Astrocyte (in vitro differentiated cells and primary cell): ENCODE measurements at regions not wholly inside any gene's neighbourhood (a gene's known extent, or its start where the extent isn't known, plus 50 kb on each side); places are given as distances from the start of the nearest gene placed in this dataset.

ENCODE experiments used
- DNase-seq: peaks from one replicate; pipeline ENCODE4 v3.0.0-alpha.2; 2010; ENCODE audit warnings: low read depth
- FAIRE-seq: peaks from 2 replicates; lab custom pipeline; 2011; peaks lifted over from hg19 to GRCh38; lab: Jason Lieb, UNC
- H2AFZ ChIP-seq: 2 replicates; pipeline ENCODE4 v1.6.0; 2012; ENCODE audit warnings: low read depth, low read length, inconsistent platforms
- H3K27ac ChIP-seq: 2 replicates; pipeline ENCODE4 v1.5.1; 2011; ENCODE audit warnings: low read depth, low read length, inconsistent platforms
- H3K27me3 ChIP-seq: 2 replicates; pipeline ENCODE4 v1.6.0; 2011; ENCODE audit warnings: low read length, inconsistent platforms; ENCODE audit not compliant: insufficient read depth
- H3K36me3 ChIP-seq: 2 replicates; pipeline ENCODE4 v1.5.1; 2011; ENCODE audit warnings: low read length, inconsistent platforms; ENCODE audit not compliant: insufficient read depth
- H3K4me1 ChIP-seq: 2 replicates; pipeline ENCODE4 v1.5.1; 2011; ENCODE audit warnings: low read length, inconsistent platforms; ENCODE audit not compliant: insufficient read depth
- H3K4me2 ChIP-seq: 2 replicates; pipeline ENCODE4 v1.6.0; 2012; ENCODE audit warnings: low read length, inconsistent platforms
- H3K4me3 ChIP-seq: 2 replicates; pipeline ENCODE4 v1.5.1; 2011; ENCODE audit warnings: low read depth, mild to moderate bottlenecking, low read length, inconsistent platforms; ENCODE audit not compliant: insufficient read depth
- H3K79me2 ChIP-seq: 2 replicates; pipeline ENCODE4 v1.6.0; 2012; ENCODE audit warnings: mild to moderate bottlenecking, low read length, inconsistent platforms; ENCODE audit not compliant: insufficient read depth
- H3K9ac ChIP-seq: 2 replicates; pipeline ENCODE4 v1.6.0; 2012; ENCODE audit warnings: mild to moderate bottlenecking, low read length, inconsistent platforms
- H3K9me3 ChIP-seq: 2 replicates; pipeline ENCODE4 v1.5.1; 2012; ENCODE audit warnings: low read depth, mild to moderate bottlenecking, low read length, inconsistent platforms; ENCODE audit not compliant: insufficient read depth
- H4K20me1 ChIP-seq: 2 replicates; pipeline ENCODE4 v1.6.0; 2012; ENCODE audit warnings: low read length, inconsistent platforms; ENCODE audit not compliant: insufficient read depth
- H3K27ac Mint-ChIP-seq: one replicate; pipeline ENCODE4 v1.8.0; 2021; ENCODE audit warnings: mild to moderate bottlenecking, mixed read lengths; ENCODE audit not compliant: unreplicated experiment
- H3K27me3 Mint-ChIP-seq: one replicate; pipeline ENCODE4 v1.8.0; 2021; ENCODE audit warnings: low read depth, mixed read lengths; ENCODE audit not compliant: unreplicated experiment
- H3K36me3 Mint-ChIP-seq: one replicate; pipeline ENCODE4 v1.8.0; 2021; ENCODE audit warnings: low read depth, mixed read lengths; ENCODE audit not compliant: unreplicated experiment
- H3K4me1 Mint-ChIP-seq: one replicate; pipeline ENCODE4 v1.8.0; 2021; ENCODE audit warnings: low read depth, mixed read lengths; ENCODE audit not compliant: unreplicated experiment
- H3K4me3 Mint-ChIP-seq: one replicate; pipeline ENCODE4 v1.8.0; 2021; ENCODE audit warnings: mild to moderate bottlenecking, moderate library complexity, mixed read lengths; ENCODE audit not compliant: unreplicated experiment
- H3K9me3 Mint-ChIP-seq: one replicate; pipeline ENCODE4 v1.8.0; 2021; ENCODE audit warnings: mild to moderate bottlenecking, mixed read lengths; ENCODE audit not compliant: unreplicated experiment
- CTCF ChIP-seq: IDR thresholded peaks from 2 replicates; pipeline ENCODE4 v1.5.1; 2011; ENCODE audit warnings: low read depth, mild to moderate bottlenecking, inconsistent platforms, low read length, moderate library complexity; ENCODE audit not compliant: insufficient read depth
- EZH2 ChIP-seq: IDR thresholded peaks from 2 replicates; pipeline ENCODE4 v1.6.1; 2012; ENCODE audit warnings: mild to moderate bottlenecking, low read length, inconsistent platforms; ENCODE audit not compliant: insufficient read depth

DNA sequence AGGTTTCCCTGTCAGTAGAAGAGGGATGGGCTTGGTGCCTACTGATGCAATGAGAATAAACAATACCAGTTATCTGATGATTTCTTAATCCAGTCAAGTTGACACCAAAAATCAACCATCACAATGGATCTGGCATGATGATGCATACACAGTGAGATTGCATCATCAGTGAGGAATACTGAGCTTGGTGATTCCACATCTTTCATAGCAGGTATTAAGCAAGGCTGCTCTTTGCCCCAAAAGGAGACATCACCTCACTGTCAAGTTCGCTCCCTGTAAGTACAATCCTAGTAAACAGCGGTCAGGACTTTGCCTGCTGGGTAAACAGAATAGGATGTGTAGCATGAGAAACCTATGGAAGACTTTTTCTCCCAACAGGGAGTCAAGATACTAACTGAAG, 282.7 kb upstream of the CDH2 start:
- Histone ChIP-seq H3K4me2 (no peak overlapping the region), H4K20me1 (no peaks in the 10 kb centered on the region), H3K27ac (no peak overlapping the region), H3K9ac (no peak overlapping the region), H2AFZ (no peak overlapping the region), H3K36me3 (no peaks in the 10 kb centered on the region), H3K4me3 (no peak overlapping the region), H3K9me3 (no peaks in the 10 kb centered on the region), H3K27me3 (no peaks in the 10 kb centered on the region), H3K79me2 (no peaks in the 10 kb centered on the region), H3K4me1 (no peaks in the 10 kb centered on the region)
- Mint-ChIP-seq H3K27me3 (no peaks in the 10 kb centered on the region), H3K9me3 (no peaks in the 10 kb centered on the region), H3K36me3 (no peaks in the 10 kb centered on the region), H3K4me1 (no peaks in the 10 kb centered on the region), H3K27ac (no peak overlapping the region), H3K4me3 (no peak overlapping the region)
- no peak for TF ChIP-seq EZH2
- TF ChIP-seq CTCF, result no peak
- FAIRE-seq, result peak; percentile 63
- DNase-seq, result no peak

- no peak for FAIRE-seq
- Mint-ChIP-seq H3K27ac (no peak overlapping the region), H3K27me3 (no peaks in the 10 kb centered on the region)
Observed at GRCh38 chr18:28458751-28459150, 281.8 kb upstream of the CDH2 start.

More at GRCh38 chr18:28458751-28459150, 281.8 kb upstream of the CDH2 start:
- H3K9me3 ChIP-seq, result no peaks in the 10 kb centered on the region
- no peaks in the 10 kb centered on the region for H4K20me1 ChIP-seq
- Mint-ChIP-seq H3K4me3 (no peak overlapping the region), H3K36me3 (no peaks in the 10 kb centered on the region), H3K4me1 (no peaks in the 10 kb centered on the region), H3K9me3 (no peaks in the 10 kb centered on the region)
- no peaks in the 10 kb centered on the region for H3K27me3 ChIP-seq
- no peak overlapping the region for H3K27ac ChIP-seq
- DNase-seq, result no peak
- H3K9ac ChIP-seq, result no peak overlapping the region
- TF ChIP-seq CTCF, result no peak
- TF ChIP-seq EZH2, result no peak
- H3K4me1 ChIP-seq, result no peaks in the 10 kb centered on the region
- H3K4me3 ChIP-seq, result no peak overlapping the region
- no peak overlapping the region for H2AFZ ChIP-seq
- no peaks in the 10 kb centered on the region for H3K79me2 ChIP-seq
- H3K36me3 ChIP-seq, result no peaks in the 10 kb centered on the region
- H3K4me2 ChIP-seq, result no peak overlapping the region
